HG03159 (cell line): ENCODE measurements at regions not wholly inside any gene's neighbourhood (a gene's known extent, or its start where the extent isn't known, plus 50 kb on each side); places are given as distances from the start of the nearest gene placed in this dataset.

Source experiments
- ATAC-seq: cut with Tn5 transposase; IDR thresholded peaks from one replicate; pipeline ENCODE4 v1.9.1; 2021; ENCODE audit warnings: mild to moderate bottlenecking, moderate library complexity; ENCODE audit not compliant: unreplicated experiment

- ATAC-seq, result no peak
Measured at GRCh38 chr20:4521170-4521968, 164.9 kb upstream of the PRNP start.

DNA sequence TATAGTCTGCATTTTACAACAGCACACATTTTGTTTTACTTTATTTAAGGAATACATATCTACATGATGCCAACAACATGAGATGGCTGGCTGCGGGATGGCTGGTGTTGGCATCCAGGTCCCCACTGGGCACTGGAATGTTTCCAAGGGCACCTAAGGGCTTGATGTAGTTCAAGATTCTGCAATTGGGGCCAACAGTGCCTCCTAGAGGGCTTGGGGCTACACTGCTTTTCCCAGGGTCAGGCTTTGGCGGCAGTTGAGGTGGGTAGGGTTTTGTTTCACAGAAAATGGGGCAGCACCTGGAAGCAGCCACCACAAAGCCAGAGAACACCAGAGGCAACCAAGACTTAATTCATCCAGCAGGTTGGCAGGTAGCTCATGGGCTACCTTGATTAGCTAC lies 166.7 kb upstream of the PRNP start:
- ATAC-seq, result no peak

DNA sequence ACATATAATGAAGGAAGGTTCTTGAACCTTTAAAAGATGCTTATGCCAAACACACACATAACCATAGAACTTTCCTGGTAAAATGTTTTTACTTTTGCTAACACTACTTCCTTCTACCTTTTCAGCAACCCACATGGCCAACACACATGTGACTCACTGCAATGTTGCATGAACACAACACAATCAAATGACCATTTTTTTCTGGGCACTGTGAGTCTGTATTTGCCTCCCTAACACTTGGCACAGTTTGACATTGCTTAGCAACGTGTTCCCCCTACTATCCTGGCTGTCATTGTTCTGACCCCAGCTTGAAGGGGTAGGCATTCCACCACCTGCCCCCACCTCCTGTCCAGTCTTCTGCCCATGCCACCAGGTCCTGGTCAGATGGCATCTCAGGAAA lies 169.4 kb upstream of the PRNP start:
- no peak for ATAC-seq

DNA sequence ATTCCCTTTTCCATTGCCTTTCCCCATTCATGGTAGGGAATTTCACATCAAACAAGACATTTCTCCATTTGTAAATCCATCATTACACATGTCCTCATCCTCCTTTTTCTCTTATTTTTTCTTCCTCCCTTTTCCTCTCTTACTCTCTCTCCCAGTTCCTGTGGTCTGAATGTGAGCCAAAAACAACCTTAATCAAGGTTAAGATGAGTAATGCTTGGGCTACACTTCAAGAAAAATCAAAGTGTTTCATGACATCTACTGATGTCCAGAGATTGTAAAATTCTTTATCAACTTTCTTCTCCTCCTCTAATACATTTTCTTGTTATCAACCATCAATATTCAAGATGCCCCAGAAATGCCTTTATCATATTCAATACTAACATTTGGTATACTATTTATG lies 172.5 kb upstream of the PRNP start:
- no peak for ATAC-seq

GRCh38 chr20:4512891-4513550 lies 173.2 kb upstream of the PRNP start:
- no peak for ATAC-seq

DNA sequence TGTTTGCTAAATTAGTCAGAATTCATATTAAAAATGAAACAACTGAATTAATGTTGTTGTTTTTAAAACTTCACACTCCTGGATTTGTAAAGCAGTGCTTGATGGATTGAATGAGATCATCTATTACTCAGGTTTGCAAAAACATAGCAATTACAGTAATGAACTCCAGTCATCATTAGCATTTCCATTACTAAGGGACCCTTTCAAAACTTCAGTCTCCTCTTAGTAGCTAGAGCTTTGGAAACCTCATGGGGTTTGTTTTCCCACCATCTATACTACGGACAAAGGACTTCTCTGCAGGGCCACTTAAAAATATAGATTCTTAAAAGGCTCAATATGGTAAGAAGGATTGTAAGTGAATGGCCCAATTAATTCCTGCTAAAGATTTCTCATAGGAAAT lies 174.5 kb upstream of the PRNP start:
- ATAC-seq, result no peak

GRCh38 chr20:4509825-4510522 lies 176.3 kb upstream of the PRNP start:
- ATAC-seq, result no peak

DNA sequence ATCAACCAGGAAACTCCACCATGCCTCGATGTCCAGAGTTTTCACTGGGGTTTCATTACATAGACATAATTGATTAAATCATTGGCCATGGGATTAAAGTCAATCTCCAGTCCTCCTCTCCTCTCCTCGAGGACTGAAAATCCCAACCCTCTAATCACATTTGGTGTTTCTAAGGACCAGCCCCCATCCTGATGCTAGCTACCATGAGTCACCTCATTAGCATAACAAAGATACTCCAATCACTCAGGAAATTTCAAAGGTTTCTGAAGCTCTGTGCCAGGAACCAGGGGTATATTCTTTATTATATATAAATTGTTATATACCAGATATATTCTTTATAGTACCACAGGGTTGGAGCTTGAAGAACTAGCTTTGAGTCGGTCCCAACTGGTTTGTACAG lies 177.5 kb upstream of the PRNP start:
- ATAC-seq, result no peak

DNA sequence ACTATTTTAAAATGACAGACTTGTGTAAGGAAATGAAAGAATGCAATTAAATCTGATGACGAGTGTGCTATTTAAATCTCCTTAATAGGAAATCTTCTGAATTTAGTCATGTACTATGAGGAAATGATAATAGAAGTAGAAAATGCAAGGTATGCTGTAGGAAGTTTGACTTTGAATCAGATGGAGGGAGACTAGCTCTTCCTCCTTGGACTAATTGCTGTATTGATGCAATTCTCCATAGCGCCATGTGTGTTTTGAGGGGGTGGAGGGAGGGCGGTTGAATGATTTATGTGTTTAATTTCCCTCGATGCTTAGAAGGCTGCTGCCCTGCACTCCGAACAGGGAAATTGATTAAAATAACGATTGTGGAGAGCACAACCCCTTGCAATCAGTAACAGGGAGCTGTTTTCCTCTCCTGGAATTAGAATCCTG lies 179.0 kb upstream of the PRNP start:
- ATAC-seq, result no peak

- no peak for ATAC-seq
Measured at GRCh38 chr20:4504814-4505213, 181.4 kb upstream of the PRNP start.

- ATAC-seq, result no peak
Measured at GRCh38 chr20:4502756-4503155, 183.5 kb upstream of the PRNP start.

DNA sequence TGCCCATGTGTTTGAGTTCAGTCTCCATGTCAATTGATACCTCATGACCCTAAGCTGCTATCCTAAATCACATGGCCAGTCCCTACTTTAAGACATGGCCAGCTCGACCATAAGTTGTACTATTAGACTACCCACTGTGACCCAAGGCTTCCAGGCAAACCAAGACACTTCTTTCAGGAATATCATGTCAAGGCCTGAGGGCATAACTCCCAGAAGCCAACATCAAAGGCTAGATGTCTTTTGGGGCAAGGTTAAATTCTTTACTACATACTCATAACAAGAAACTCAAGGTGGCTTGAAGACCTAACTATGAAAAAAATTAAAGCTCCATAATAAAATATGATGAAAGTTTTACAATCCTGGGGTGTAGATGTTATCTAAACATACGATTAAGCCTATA lies 192.9 kb upstream of the PRNP start:
- no peak for ATAC-seq

GRCh38 chr20:4491643-4492042 lies 194.6 kb upstream of the PRNP start:
- no peak for ATAC-seq

GRCh38 chr20:4490606-4491280 lies 195.5 kb upstream of the PRNP start:
- no peak for ATAC-seq

- no peak for ATAC-seq
Measured at GRCh38 chr20:4490045-4490444, 196.2 kb upstream of the PRNP start.

- ATAC-seq, result no peak
Measured at GRCh38 chr20:4488407-4489339, 197.6 kb upstream of the PRNP start.

GRCh38 chr20:4484379-4484997 lies 201.8 kb upstream of the PRNP start:
- ATAC-seq, result no peak

GRCh38 chr20:4483961-4484360 lies 202.3 kb upstream of the PRNP start:
- no peak for ATAC-seq

DNA sequence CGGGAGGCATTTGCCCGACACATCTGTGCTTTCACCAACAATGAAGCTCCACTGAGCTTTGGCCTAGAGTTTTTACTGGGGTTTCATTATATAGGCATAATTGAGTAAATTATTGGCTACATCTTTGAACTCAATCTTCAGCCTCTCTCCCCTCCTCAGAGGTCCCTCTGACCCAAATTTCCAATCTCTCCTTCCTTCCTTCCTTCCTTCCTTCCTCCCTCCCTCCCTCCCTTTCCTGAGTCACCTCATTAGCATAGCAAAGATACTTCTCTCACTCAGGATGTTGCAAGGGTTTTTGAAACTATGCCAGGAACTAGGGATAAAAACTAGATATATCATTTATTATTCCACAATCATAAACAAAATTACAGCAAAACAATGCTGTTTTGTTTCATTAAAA lies 202.8 kb upstream of the PRNP start:
- no peak for ATAC-seq

DNA sequence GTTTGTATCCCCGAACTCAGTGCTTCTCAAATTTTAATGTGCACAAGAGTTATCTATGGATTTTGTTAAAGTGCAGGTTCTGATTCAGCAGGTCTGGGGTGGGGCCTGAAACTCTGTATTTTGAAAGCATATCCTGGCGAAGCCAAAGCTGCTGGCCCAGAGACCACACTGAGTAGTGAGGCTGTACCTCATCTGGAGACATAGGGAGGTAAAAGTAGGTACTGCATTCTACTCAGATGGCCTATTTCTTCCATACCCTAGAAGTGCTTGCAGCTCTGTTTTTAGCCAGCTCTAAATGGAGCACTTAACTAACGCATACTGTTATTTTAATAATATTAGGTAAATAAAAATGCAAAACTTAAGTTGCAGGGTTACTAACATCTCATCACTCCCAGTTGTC lies 206.2 kb upstream of the PRNP start:
- ATAC-seq, result no peak
